ENCODE measurements at regions not wholly inside any gene's neighbourhood (a gene's known extent, or its start where the extent isn't known, plus 50 kb on each side); places are given as distances from the start of the nearest gene placed in this dataset.

- Histone ChIP-seq H3K36me3 (ENCODE audit: control insufficient read depth in 4 of 4, insufficient read depth in 3 of 4, low read depth in 1 of 4, low read length in 3 of 4) (no peaks in the 10 kb centered on the region), H3K9me3 (ENCODE audit: control insufficient read depth in 4 of 4, low read length in 3 of 4) (no peaks in the 10 kb centered on the region), H3K27me3 (ENCODE audit: control insufficient read depth in 4 of 4, insufficient read depth in 4 of 4, low read length in 3 of 4) (peaks cover 0 to 1% (median 0%) of the 10 kb centered on the region in 4 donors), H3K4me1 (ENCODE audit: control insufficient read depth in 4 of 4, insufficient read depth in 4 of 4, low read length in 3 of 4) (no peaks in the 10 kb centered on the region), H3K9ac (ENCODE audit: low read depth in 1 of 2, low read length in 2 of 2) (no peak overlapping the region), H3K27ac (ENCODE audit: low read depth in 1 of 2, low read length in 2 of 2) (no peak overlapping the region), H3K4me3 (ENCODE audit: low read depth in 1 of 3, low read length in 3 of 3) (no peak overlapping the region)
- DNase-seq (ENCODE audit: low spot score), result no peak
- TF ChIP-seq CTCF (IDR thresholded peaks at IDR 0.05; ENCODE audit: low read depth, low read length, missing input control) (no peak), RAD21 (IDR thresholded peaks at IDR 0.05) (no peak), TAF1 (conservative IDR thresholded peaks at IDR 0.05) (no peak), NR2F2 (IDR thresholded peaks at IDR 0.05) (no peak), RXRA (IDR thresholded peaks at IDR 0.05) (no peak), ATF3 (IDR thresholded peaks at IDR 0.05) (no peak), GABPA (IDR thresholded peaks at IDR 0.05 in 1 of 2, conservative IDR thresholded peaks at IDR 0.05 in 1 of 2) (no peak), HNF4G (IDR thresholded peaks at IDR 0.05) (no peak), JUND (IDR thresholded peaks at IDR 0.05) (no peak), MAX (IDR thresholded peaks at IDR 0.05) (no peak), YY1 (IDR thresholded peaks at IDR 0.05) (no peak), EGR1 (IDR thresholded peaks at IDR 0.05; ENCODE audit: low read depth in 2 of 2) (no peak), FOXA2 (IDR thresholded peaks at IDR 0.05) (no peak), REST (IDR thresholded peaks at IDR 0.05) (no peak)
- 61% methylated on average over 12 of the region's 12 CpGs for WGBS
These were observed 656.7 kb downstream of the AJAP1 start for GRCh38 chr1:5311147-5311546.

DNA sequence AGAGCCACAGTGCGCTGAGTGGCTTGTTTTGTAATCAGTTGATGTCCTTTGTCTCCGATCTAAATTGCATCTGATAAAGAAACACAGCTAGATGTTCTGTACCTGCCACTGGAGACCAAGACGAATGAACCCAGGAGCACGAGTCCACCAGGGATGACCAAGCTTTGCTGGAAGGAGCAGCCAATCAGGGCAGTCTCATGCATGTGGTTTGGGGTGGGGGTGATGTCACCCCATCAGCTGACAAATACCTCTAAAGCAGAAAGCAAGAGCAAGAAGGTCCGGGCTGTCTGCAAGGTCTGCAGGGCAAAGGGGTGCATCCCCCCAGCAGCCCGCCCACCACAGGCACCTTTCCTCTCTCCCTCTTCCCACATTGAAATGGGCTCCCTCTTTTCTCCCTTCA lies 653.8 kb downstream of the AJAP1 start:
- Histone ChIP-seq H3K4me3 (ENCODE audit: low read depth in 1 of 3, low read length in 3 of 3) (no peak overlapping the region), H3K9ac (ENCODE audit: low read depth in 1 of 2, low read length in 2 of 2) (no peak overlapping the region), H3K36me3 (ENCODE audit: control insufficient read depth in 4 of 4, insufficient read depth in 3 of 4, low read depth in 1 of 4, low read length in 3 of 4) (no peaks in the 10 kb centered on the region), H3K4me1 (ENCODE audit: control insufficient read depth in 4 of 4, insufficient read depth in 4 of 4, low read length in 3 of 4) (no peaks in the 10 kb centered on the region), H3K27me3 (ENCODE audit: control insufficient read depth in 4 of 4, insufficient read depth in 4 of 4, low read length in 3 of 4) (peaks cover 0 to 1% (median 0%) of the 10 kb centered on the region in 4 donors), H3K27ac (ENCODE audit: low read depth in 1 of 2, low read length in 2 of 2) (no peak overlapping the region), H3K9me3 (ENCODE audit: control insufficient read depth in 4 of 4, low read length in 3 of 4) (no peaks in the 10 kb centered on the region)
- DNase-seq (ENCODE audit: low spot score), result no peak
- TF ChIP-seq RXRA (IDR thresholded peaks at IDR 0.05) (no peak), MAX (IDR thresholded peaks at IDR 0.05) (no peak), ATF3 (IDR thresholded peaks at IDR 0.05) (no peak), HNF4A (conservative IDR thresholded peaks at IDR 0.05) (no peak), CTCF (IDR thresholded peaks at IDR 0.05; ENCODE audit: low read depth, low read length, missing input control) (no peak)
- WGBS, result 69% methylated on average over 6 of the region's 6 CpGs
